WTC11 (cell line): ENCODE measurements at regions not wholly inside any gene's neighbourhood (a gene's known extent, or its start where the extent isn't known, plus 50 kb on each side); places are given as distances from the start of the nearest gene placed in this dataset.

Experiments
- ATAC-seq: fragments of 200-7000 bp; cut with Tn5 transposase; 2 replicates; pipeline ENCODE4 v1.10.0; 2021; ENCODE audit warnings: mild to moderate bottlenecking, moderate library complexity
- CTCF ChIA-PET: fragments of 300-600 bp; sonication (Branson Sonifier 250); formaldehyde crosslinking; loops from one replicate; lab custom pipeline; 2021; ENCODE audit warnings: antibody characterized with exemption; lab: Charles Lee
- POLR2A ChIA-PET: fragments of 350-600 bp; sonication (Branson Sonifier 250); formaldehyde crosslinking; loops from one replicate; lab custom pipeline; 2021; ENCODE audit warnings: antibody characterized with exemption; lab: Charles Lee
- DNase-seq: peaks from one replicate; pipeline ENCODE4 v3.0.0; 2021; ENCODE audit warnings: low spot score
- H3K27ac Mint-ChIP-seq: 2 replicates; pipeline ENCODE4 v1.8.0; 2021; ENCODE audit warnings: mixed read lengths
- H3K27me3 Mint-ChIP-seq: 2 replicates; pipeline ENCODE4 v1.8.0; 2021; ENCODE audit warnings: low read depth, mild to moderate bottlenecking, moderate library complexity, mixed read lengths
- H3K36me3 Mint-ChIP-seq: 2 replicates; pipeline ENCODE4 v1.8.0; 2021; ENCODE audit warnings: mixed read lengths
- H3K4me1 Mint-ChIP-seq: 2 replicates; pipeline ENCODE4 v1.8.0; 2022; ENCODE audit warnings: mixed read lengths
- H3K4me3 Mint-ChIP-seq: 2 replicates; pipeline ENCODE4 v1.8.0; 2021; ENCODE audit warnings: mild to moderate bottlenecking, moderate library complexity, mixed read lengths
- H3K9me3 Mint-ChIP-seq: 2 replicates; pipeline ENCODE4 v1.8.0; 2021; ENCODE audit warnings: mixed read lengths
- ATF1 ChIP-seq: sonication (generic); formaldehyde crosslinking; IDR thresholded peaks from 2 replicates; pipeline ENCODE4 v1.8.1; 2023; ENCODE audit warnings: mild to moderate bottlenecking, moderate library complexity, missing genetic modification reagents
- ATF3 ChIP-seq: sonication (generic); formaldehyde crosslinking; conservative IDR thresholded peaks from 2 replicates; pipeline ENCODE4 v1.8.1; 2022; ENCODE audit warnings: mild to moderate bottlenecking, missing genetic modification reagents
- CREB1 ChIP-seq: sonication (generic); formaldehyde crosslinking; IDR thresholded peaks from 2 replicates; pipeline ENCODE4 v1.8.0; 2023; ENCODE audit warnings: mild to moderate bottlenecking, missing genetic modification reagents
- E2F4 ChIP-seq: sonication (generic); formaldehyde crosslinking; IDR thresholded peaks from 2 replicates; pipeline ENCODE4 v1.8.1; 2022; ENCODE audit warnings: low read depth, mild to moderate bottlenecking, moderate library complexity, missing genetic modification reagents, borderline replicate concordance
- ERG ChIP-seq: fragments of 250-450 bp; sonication (Bioruptor Pico); IDR thresholded peaks from 2 replicates; pipeline ENCODE4 v1.8.0; 2021; ENCODE audit warnings: mild to moderate bottlenecking
- ESRRA ChIP-seq: sonication (generic); formaldehyde crosslinking; IDR thresholded peaks from 2 replicates; pipeline ENCODE4 v1.8.1; 2022; ENCODE audit warnings: mild to moderate bottlenecking, missing genetic modification reagents, borderline replicate concordance
- ETV6 ChIP-seq: sonication (generic); formaldehyde crosslinking; IDR thresholded peaks from 2 replicates; pipeline ENCODE4 v1.8.1; 2022; ENCODE audit warnings: mild to moderate bottlenecking, missing genetic modification reagents
- FOXJ3 ChIP-seq: sonication (generic); formaldehyde crosslinking; IDR thresholded peaks from 2 replicates; pipeline ENCODE4 v1.9.0; 2021; ENCODE audit warnings: missing genetic modification reagents, mild to moderate bottlenecking, borderline replicate concordance
- FOXP1 ChIP-seq: sonication (generic); formaldehyde crosslinking; IDR thresholded peaks from 2 replicates; pipeline ENCODE4 v1.8.0; 2022; ENCODE audit warnings: missing genetic modification reagents, mild to moderate bottlenecking, moderate library complexity, borderline replicate concordance
- GABPB1 ChIP-seq: sonication (generic); formaldehyde crosslinking; IDR thresholded peaks from 2 replicates; pipeline ENCODE4 v1.8.1; 2023; ENCODE audit warnings: mild to moderate bottlenecking, missing genetic modification reagents
- GTF2I ChIP-seq: fragments of 250-450 bp; sonication (Bioruptor Pico); conservative IDR thresholded peaks from 2 replicates; pipeline ENCODE4 v1.4.0; 2021; ENCODE audit warnings: mild to moderate bottlenecking
- HMGXB4 ChIP-seq: sonication (generic); formaldehyde crosslinking; IDR thresholded peaks from 2 replicates; pipeline ENCODE4 v1.8.1; 2023; ENCODE audit warnings: mild to moderate bottlenecking, moderate library complexity, missing genetic modification reagents
- IRF2 ChIP-seq: sonication (generic); formaldehyde crosslinking; IDR thresholded peaks from 2 replicates; pipeline ENCODE4 v1.8.0; 2022; ENCODE audit warnings: low read depth, missing genetic modification reagents, borderline replicate concordance
- MAX ChIP-seq: sonication (generic); formaldehyde crosslinking; IDR thresholded peaks from 2 replicates; pipeline ENCODE4 v1.8.0; 2022; ENCODE audit warnings: mild to moderate bottlenecking, missing genetic modification reagents
- NFYB ChIP-seq: sonication (generic); formaldehyde crosslinking; conservative IDR thresholded peaks from 2 replicates; pipeline ENCODE4 v1.8.0; 2022; ENCODE audit warnings: low read depth, missing genetic modification reagents
- OVOL2 ChIP-seq: fragments of 250-450 bp; sonication (Bioruptor Pico); IDR thresholded peaks from 2 replicates; pipeline ENCODE4 v1.9.0; 2021; ENCODE audit warnings: mild to moderate bottlenecking, borderline replicate concordance
- PRRX2 ChIP-seq: fragments of 250-450 bp; sonication (Bioruptor Pico); IDR thresholded peaks from 2 replicates; pipeline ENCODE4 v1.8.0; 2021; ENCODE audit warnings: mild to moderate bottlenecking
- SMAD3 ChIP-seq: sonication (generic); formaldehyde crosslinking; IDR thresholded peaks from 2 replicates; pipeline ENCODE4 v1.8.0; 2022; ENCODE audit warnings: missing genetic modification reagents, mild to moderate bottlenecking, borderline replicate concordance
- SMAD4 ChIP-seq: sonication (generic); formaldehyde crosslinking; IDR thresholded peaks from 2 replicates; pipeline ENCODE4 v1.8.0; 2022; ENCODE audit warnings: mild to moderate bottlenecking, missing genetic modification reagents
- ZNF121 ChIP-seq: sonication (generic); formaldehyde crosslinking; IDR thresholded peaks from 2 replicates; pipeline ENCODE4 v1.8.0; 2023; ENCODE audit warnings: missing genetic modification reagents
- ZNF317 ChIP-seq: sonication (generic); formaldehyde crosslinking; IDR thresholded peaks from 2 replicates; pipeline ENCODE4 v1.8.1; 2023; ENCODE audit warnings: low read depth, mild to moderate bottlenecking, moderate library complexity, missing genetic modification reagents, borderline replicate concordance
- ZNF423 ChIP-seq: fragments of 250-450 bp; sonication (Bioruptor Pico); IDR thresholded peaks from 2 replicates; pipeline ENCODE4 v2.1.2; 2022; ENCODE audit warnings: mild to moderate bottlenecking, moderate library complexity
- ZNF671 ChIP-seq: fragments of 250-450 bp; sonication (Bioruptor Pico); IDR thresholded peaks from 2 replicates; pipeline ENCODE4 v1.8.0; 2021; ENCODE audit warnings: mild to moderate bottlenecking

GRCh38 chr18:68461481-68462018, 253.4 kb downstream of the TMX3 start:
- no peak overlapping the region for H3K27ac Mint-ChIP-seq
- H3K4me3 Mint-ChIP-seq = no peak overlapping the region
- no peaks in the 10 kb centered on the region for H3K9me3 Mint-ChIP-seq
- no peak for DNase-seq
- no peak for ATAC-seq
- ChIA-PET POLR2A (no interaction called here), CTCF (no interaction called here)
- TF ChIP-seq ZNF671 (CRISPR knock-in tag) = no peak
- TF ChIP-seq HMGXB4 (CRISPR knock-in tag) = no peak
- no peak for TF ChIP-seq NFYB
- no peak for TF ChIP-seq ZNF423 (CRISPR knock-in tag)
- no peak for TF ChIP-seq MAX (CRISPR knock-in tag)
- TF ChIP-seq OVOL2 (CRISPR knock-in tag) = no peak
- TF ChIP-seq GABPB1 = no peak
- no peak for TF ChIP-seq PRRX2 (CRISPR knock-in tag)
- no peak for TF ChIP-seq ATF1 (CRISPR knock-in tag)
- TF ChIP-seq ZNF121 = no peak
- TF ChIP-seq CREB1 = no peak
- TF ChIP-seq ATF3 = no peak
- TF ChIP-seq ESRRA (CRISPR knock-in tag) = no peak
- TF ChIP-seq ERG (CRISPR knock-in tag) = no peak
- no peak for TF ChIP-seq IRF2 (CRISPR knock-in tag)
- TF ChIP-seq ZNF317 (CRISPR knock-in tag) = no peak
- no peak for TF ChIP-seq SMAD4 (CRISPR knock-in tag)
- TF ChIP-seq GTF2I (CRISPR knock-in tag) = no peak
- no peak for TF ChIP-seq FOXJ3 (CRISPR knock-in tag)
- H3K36me3 Mint-ChIP-seq = no peaks in the 10 kb centered on the region
- peaks cover 8% of the 10 kb centered on the region for H3K4me1 Mint-ChIP-seq
- H3K27me3 Mint-ChIP-seq = no peaks in the 10 kb centered on the region

- TF ChIP-seq ETV6 (CRISPR knock-in tag) (no peak), FOXP1 (CRISPR knock-in tag) (no peak), SMAD3 (CRISPR knock-in tag) (no peak), E2F4 (CRISPR knock-in tag) (no peak)
- TF ChIP-seq, all 79 proteins: peak for 0
- CTCF ChIA-PET = no interaction called here
Measured at GRCh38 chr18:68459968-68460367, 254.9 kb downstream of the TMX3 start.

More at GRCh38 chr18:68459968-68460367, 254.9 kb downstream of the TMX3 start:
- no peak overlapping the region for H3K4me3 Mint-ChIP-seq
- ATAC-seq = no peak
- POLR2A ChIA-PET = no interaction called here
- peaks cover 8% of the 10 kb centered on the region for H3K4me1 Mint-ChIP-seq
- peaks cover 5% of the 10 kb centered on the region for H3K9me3 Mint-ChIP-seq
- H3K27ac Mint-ChIP-seq = no peak overlapping the region
- no peaks in the 10 kb centered on the region for H3K27me3 Mint-ChIP-seq
- H3K36me3 Mint-ChIP-seq = no peaks in the 10 kb centered on the region
- DNase-seq = no peak
